CD1c-positive myeloid dendritic cell (primary cell): ENCODE measurements at regions not wholly inside any gene's neighbourhood (a gene's known extent, or its start where the extent isn't known, plus 50 kb on each side); places are given as distances from the start of the nearest gene placed in this dataset.
"Not testable (repeated sequence)": the region's sequence is repeated elsewhere in the genome, so short reads cannot be mapped to it uniquely, and the experiment has no call there.

ENCODE experiments used
- DNase-seq: peaks from one replicate; pipeline ENCODE4 v3.0.0-alpha.2; 2016; ENCODE audit errors: extremely low spot score

DNA sequence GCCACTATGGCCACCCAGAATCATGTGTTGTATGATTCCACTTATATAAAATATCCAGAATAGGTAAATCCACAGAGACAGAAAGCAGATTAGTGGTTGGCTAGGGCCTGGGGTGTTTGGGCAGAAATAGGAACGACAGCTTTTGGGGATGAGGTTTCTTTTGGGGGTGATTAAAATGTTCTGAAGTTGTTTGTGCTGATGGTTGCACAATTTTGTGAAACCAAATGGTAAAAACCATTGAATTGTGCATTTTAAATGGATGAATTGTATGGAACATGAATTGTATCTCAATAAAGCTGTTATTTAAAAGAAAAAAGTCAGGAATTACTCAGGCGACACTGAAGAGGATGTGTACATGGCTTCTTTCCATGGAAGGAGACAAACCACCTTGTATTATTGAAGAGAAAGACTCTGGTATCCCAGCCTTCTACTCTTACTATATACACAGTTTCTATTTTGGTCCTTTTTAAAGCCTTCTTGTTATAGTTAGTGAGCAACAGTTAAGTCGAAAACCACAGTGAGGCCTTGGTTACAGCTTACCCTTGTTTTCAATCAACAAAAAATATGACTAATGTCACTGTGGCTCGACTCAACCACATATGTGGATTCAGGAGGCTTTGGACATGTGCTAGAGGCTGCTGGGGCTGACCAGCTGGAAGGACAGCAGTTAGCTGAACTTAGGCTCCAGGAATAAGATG is 57.1 kb upstream of the KMT2E start:
- peak; percentile 77 for DNase-seq

DNA sequence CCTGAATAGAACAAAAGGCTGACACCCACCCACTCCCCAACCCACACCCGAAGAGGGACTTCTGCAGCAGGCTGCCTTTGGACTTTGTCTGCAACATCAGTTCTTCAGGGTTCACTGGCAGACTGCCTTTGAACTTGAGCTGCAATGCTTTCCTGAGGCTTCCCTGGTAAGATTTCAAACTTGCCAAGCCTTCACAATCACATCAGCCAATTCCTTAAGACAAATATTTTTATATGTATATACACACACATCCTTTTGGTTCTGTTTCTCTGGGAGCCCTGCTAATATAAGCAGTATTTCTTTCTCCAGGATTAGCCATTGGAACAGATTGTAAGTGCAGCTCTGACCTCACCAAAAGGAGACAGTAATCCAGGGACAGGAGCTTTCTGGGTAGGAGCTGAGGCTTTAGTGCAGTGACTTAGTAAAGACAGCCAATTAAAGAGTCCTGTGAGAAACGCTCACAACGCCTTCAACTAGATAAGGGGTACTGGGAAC is 55.6 kb upstream of the KMT2E start:
- DNase-seq = no peak

DNA sequence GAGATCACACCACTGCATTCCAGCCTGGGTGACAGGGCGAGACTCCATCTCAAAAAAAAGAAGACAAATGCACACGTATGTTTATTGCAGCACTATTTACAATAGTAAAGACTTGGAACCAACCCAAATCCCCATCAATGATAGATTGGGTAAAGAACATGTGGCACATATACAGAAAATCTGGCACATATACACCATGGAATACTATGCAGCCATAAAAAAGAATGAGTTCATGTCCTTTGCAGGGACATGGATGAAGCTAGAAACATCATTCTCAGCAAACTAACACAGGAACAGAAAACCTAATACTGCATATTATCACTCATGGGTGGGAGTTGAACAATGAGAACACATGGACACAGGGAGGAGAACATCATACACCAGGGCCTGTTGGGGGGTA is 54.5 kb upstream of the KMT2E start:
- DNase-seq = not testable (repeated sequence)

DNA sequence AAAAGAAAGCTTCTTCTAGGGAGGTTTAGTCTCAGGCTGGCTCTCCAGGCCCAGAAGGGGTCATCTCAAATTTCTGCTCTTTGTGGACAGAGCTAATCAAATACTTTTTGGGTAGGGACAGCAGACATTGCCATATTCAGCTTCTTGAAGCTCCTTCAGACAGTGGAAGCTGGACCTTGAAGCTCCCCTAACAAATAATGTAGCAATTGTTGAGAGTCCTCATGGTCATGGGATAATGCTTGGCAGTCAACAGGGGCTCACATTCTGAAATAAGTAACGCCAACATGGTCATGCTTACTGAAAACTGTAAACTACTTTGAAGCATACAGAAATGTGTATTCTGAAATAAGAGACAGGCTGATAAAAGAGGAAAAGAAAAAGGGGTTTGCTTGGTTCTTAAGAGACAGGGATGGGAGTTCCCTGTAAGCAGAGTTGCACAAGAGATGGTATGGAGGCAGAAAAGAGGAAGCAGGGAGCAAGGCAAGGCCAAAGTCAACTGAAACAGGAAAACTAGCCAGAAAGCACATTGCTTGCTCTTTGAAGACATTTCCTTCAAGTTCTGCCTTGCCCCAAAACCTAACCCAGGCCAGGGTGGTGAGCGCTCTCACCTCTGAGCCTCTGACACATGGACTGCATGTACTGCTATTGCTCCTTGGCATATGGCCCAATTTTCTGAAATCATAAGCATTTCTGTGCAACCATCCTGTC is 53.1 kb upstream of the KMT2E start:
- peak; percentile 93 for DNase-seq

DNA sequence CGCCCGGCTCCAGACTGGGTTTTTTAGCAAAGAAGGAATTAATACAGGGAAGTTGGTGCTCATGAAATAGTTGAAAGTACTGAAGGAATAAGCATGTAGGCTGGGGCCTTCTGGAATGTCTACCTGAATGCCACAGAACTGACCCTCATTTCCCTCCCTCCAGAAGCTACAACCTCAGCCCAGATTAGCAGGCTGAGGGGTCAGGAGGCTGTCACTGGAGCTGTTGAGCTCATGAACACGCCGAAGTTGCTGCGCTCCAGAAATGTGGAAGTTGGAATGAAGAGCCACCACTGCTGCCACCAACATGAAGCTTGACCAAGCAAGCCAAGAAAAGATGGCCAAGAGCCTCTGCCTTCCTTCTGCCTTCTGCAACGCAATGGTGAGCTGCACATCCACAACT is 52.2 kb upstream of the KMT2E start:
- peak; percentile 60 for DNase-seq

DNA sequence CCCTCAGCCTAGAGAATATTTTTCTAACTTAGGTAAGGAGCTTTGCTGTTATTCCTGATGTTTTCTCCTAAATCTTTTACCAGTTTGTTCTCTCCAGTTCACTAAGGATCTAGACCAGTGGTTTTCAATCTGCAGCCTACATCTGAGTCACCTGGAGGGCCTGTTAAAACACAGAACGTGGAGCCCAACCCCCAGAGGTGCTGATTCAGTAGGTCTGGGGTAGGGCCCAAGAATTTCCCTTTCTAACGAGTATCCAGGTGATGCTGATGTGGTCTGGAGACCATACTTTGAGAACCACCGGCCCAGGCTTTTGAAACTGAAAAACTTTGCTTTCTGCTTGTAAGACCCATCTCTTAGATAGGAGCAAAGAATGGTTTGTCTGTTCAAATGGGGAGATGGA is 51.2 kb upstream of the KMT2E start:
- DNase-seq = no peak

DNA sequence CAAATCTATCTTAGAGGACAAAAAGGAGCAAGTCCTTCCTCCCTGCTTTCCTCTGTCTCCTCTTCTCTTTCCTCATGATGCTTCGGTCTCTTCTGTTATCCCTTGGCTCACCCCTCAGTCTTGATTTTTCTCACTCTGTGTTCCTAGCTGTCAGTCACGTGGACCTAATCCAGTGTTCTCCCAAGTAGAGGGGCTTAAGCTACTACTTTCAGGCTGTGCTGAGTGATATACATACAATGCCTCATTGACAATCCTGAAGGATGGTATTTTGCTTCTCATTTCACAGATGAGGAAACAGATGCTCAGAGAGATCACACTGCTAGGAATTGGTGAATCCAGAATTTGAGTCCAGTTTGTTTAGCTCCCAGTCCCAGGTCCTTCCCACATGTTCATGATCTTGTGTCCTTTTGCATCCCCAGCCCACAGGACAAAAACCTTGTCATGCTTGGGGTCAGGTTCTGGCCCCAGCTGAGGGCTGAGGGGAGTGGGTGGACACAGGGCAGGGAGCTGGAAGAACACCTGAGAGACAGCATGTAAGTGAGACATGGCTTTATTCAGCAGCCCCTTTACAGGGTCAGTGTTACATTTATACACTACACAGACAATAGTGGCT is 50.5 kb upstream of the KMT2E start:
- DNase-seq = no peak

DNA sequence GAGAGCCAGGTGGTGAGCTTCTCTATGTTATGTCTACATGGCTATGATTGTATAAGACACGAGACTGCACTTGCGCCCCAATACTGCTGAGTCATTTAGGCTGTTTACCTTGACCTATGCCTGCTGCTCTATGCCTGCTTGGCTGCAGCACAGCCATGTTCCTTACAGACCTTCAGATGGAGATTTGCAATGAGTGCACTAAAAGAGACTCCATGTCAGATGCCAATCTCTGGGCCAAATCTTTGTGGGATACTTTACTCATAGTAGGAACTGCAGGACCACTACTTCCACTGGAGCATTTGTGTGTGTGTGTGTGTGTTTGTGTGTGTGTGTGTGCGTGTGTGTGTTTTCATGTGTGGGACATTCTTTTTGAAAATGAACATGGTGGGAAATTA is 50.0 kb upstream of the KMT2E start:
- no peak for DNase-seq
